ENCODE measurements at regions not wholly inside any gene's neighbourhood (a gene's known extent, or its start where the extent isn't known, plus 50 kb on each side); places are given as distances from the start of the nearest gene placed in this dataset.

DNA sequence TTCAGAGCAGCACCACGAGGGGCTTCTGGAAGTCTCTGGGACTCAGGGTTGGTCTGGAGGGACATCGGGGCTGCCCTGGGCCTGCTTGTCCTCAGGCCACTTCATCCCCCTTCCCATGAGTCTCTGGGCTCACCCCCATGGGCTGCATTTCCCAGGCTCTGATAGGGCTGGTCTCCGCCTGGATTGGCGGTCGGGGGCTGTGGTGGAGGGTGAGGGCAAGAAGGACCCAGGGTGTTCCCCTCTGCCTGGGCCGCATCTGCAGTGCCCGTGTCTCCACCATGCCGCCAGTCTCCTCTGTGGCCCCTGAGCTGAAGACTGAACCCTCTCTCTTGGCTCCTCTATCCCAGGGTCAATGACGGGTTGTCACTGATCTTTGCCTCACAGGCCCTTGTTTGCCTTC lies 242.1 kb downstream of the ADGRD1 start:
- Histone ChIP-seq H3K4me2 (ENCODE audit: control insufficient read depth, extremely low read depth, insufficient read depth, low read depth, low read length) (no peak overlapping the region), H4K20me1 (ENCODE audit: control insufficient read depth, extremely low read depth, insufficient read depth, low read length) (no peaks in the 10 kb centered on the region), H3K27ac (ENCODE audit: control insufficient read depth, insufficient read depth, low read length) (no peak overlapping the region), H3K4me1 (ENCODE audit: control insufficient read depth, extremely low read depth, insufficient read depth, low read length) (no peaks in the 10 kb centered on the region), H3K4me3 (ENCODE audit: control insufficient read depth in 2 of 3, extremely low read depth in 1 of 3, insufficient read depth in 2 of 3, low read depth in 1 of 3, low read length in 3 of 3) (no peak overlapping the region), H2AFZ (ENCODE audit: control insufficient read depth, low read length) (no peak overlapping the region), H3K9me1 (ENCODE audit: control insufficient read depth, extremely low read depth, insufficient read depth, low read length) (no peaks in the 10 kb centered on the region), H3K27me3 (ENCODE audit: control insufficient read depth, extremely low read depth, insufficient read depth, low read length) (no peaks in the 10 kb centered on the region), H3K36me3 (ENCODE audit: control insufficient read depth in 2 of 2, extremely low read depth in 1 of 2, insufficient read depth in 2 of 2, low read length in 2 of 2) (no peaks in the 10 kb centered on the region), H3K79me2 (ENCODE audit: control insufficient read depth, insufficient read depth, low read length) (no peaks in the 10 kb centered on the region), H3K9me3 (ENCODE audit: control insufficient read depth, low read depth, low read length) (peaks cover 6% of the 10 kb centered on the region), H3K9ac (ENCODE audit: control insufficient read depth, extremely low read depth, insufficient read depth, low read length) (no peak overlapping the region)
- dilution Hi-C loops (cut with MboI; ENCODE audit: extremely low pct_ligation_motif_present, low sequenced_read_pairs): no loop called here
- FAIRE-seq: no peak
- no peak for DNase-seq (ENCODE audit: low read depth, low spot score)
- TF ChIP-seq EZH2 (IDR thresholded peaks at IDR 0.05; ENCODE audit: low read length): no peak
- TF ChIP-seq, protein P1, sequence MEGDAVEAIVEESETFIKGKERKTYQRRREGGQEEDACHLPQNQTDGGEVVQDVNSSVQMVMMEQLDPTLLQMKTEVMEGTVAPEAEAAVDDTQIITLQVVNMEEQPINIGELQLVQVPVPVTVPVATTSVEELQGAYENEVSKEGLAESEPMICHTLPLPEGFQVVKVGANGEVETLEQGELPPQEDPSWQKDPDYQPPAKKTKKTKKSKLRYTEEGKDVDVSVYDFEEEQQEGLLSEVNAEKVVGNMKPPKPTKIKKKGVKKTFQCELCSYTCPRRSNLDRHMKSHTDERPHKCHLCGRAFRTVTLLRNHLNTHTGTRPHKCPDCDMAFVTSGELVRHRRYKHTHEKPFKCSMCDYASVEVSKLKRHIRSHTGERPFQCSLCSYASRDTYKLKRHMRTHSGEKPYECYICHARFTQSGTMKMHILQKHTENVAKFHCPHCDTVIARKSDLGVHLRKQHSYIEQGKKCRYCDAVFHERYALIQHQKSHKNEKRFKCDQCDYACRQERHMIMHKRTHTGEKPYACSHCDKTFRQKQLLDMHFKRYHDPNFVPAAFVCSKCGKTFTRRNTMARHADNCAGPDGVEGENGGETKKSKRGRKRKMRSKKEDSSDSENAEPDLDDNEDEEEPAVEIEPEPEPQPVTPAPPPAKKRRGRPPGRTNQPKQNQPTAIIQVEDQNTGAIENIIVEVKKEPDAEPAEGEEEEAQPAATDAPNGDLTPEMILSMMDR (optimal IDR thresholded peaks at IDR 0.05 in 1 of 3, IDR thresholded peaks at IDR 0.05 in 1 of 3, conservative IDR thresholded peaks at IDR 0.05 in 1 of 3; ENCODE audit: extremely low read depth in 1 of 3, insufficient read depth in 2 of 3, low read length in 3 of 3): no peak

GRCh38 chr12:131196220-131196619 lies 242.5 kb downstream of the ADGRD1 start:
- H3K79me2 ChIP-seq (ENCODE audit: control insufficient read depth, insufficient read depth, low read length): no peaks in the 10 kb centered on the region
- dilution Hi-C loops (cut with MboI; ENCODE audit: extremely low pct_ligation_motif_present, low sequenced_read_pairs): no loop called here
- no peaks in the 10 kb centered on the region for H3K9me1 ChIP-seq (ENCODE audit: control insufficient read depth, extremely low read depth, insufficient read depth, low read length)
- H3K36me3 ChIP-seq (ENCODE audit: control insufficient read depth in 2 of 2, extremely low read depth in 1 of 2, insufficient read depth in 2 of 2, low read length in 2 of 2): no peaks in the 10 kb centered on the region
- no peak for FAIRE-seq
- peaks cover 6% of the 10 kb centered on the region for H3K9me3 ChIP-seq (ENCODE audit: control insufficient read depth, low read depth, low read length)
- H4K20me1 ChIP-seq (ENCODE audit: control insufficient read depth, extremely low read depth, insufficient read depth, low read length): no peaks in the 10 kb centered on the region
- no peaks in the 10 kb centered on the region for H3K4me1 ChIP-seq (ENCODE audit: control insufficient read depth, extremely low read depth, insufficient read depth, low read length)
- TF ChIP-seq, protein P1 (optimal IDR thresholded peaks at IDR 0.05 in 1 of 3, IDR thresholded peaks at IDR 0.05 in 1 of 3, conservative IDR thresholded peaks at IDR 0.05 in 1 of 3; ENCODE audit: extremely low read depth in 1 of 3, insufficient read depth in 2 of 3, low read length in 3 of 3): no peak
- no peak for TF ChIP-seq EZH2 (IDR thresholded peaks at IDR 0.05; ENCODE audit: low read length)
- no peak for DNase-seq (ENCODE audit: low read depth, low spot score)
- H2AFZ ChIP-seq (ENCODE audit: control insufficient read depth, low read length): no peak overlapping the region
- H3K27me3 ChIP-seq (ENCODE audit: control insufficient read depth, extremely low read depth, insufficient read depth, low read length): no peaks in the 10 kb centered on the region
- no peak overlapping the region for H3K4me2 ChIP-seq (ENCODE audit: control insufficient read depth, extremely low read depth, insufficient read depth, low read depth, low read length)
- H3K27ac ChIP-seq (ENCODE audit: control insufficient read depth, insufficient read depth, low read length): no peak overlapping the region
- H3K9ac ChIP-seq (ENCODE audit: control insufficient read depth, extremely low read depth, insufficient read depth, low read length): no peak overlapping the region
- H3K4me3 ChIP-seq (ENCODE audit: control insufficient read depth in 2 of 3, extremely low read depth in 1 of 3, insufficient read depth in 2 of 3, low read depth in 1 of 3, low read length in 3 of 3): no peak overlapping the region

Measured in keratinocyte (primary cell).